ENCODE measurements at regions not wholly inside any gene's neighbourhood (a gene's known extent, or its start where the extent isn't known, plus 50 kb on each side); places are given as distances from the start of the nearest gene placed in this dataset.
"Not testable (repeated sequence)": the region's sequence is repeated elsewhere in the genome, so short reads cannot be mapped to it uniquely, and the experiment has no call there.

- Histone ChIP-seq H3K9me3 (ENCODE audit: insufficient read depth, low read depth, low read length) (no peaks in the 10 kb centered on the region), H3K27ac (ENCODE audit: low read length) (no peak overlapping the region), H3K4me3 (ENCODE audit: low read length) (no peak overlapping the region), H3K4me1 (ENCODE audit: insufficient read depth, low read length) (no peaks in the 10 kb centered on the region), H3K27me3 (ENCODE audit: insufficient read depth, low read length) (no peaks in the 10 kb centered on the region), H3K36me3 (ENCODE audit: insufficient read depth, low read depth, low read length) (no peaks in the 10 kb centered on the region), H3K9ac (ENCODE audit: low read depth, low read length) (no peak overlapping the region)
Observed at GRCh38 chr2:36302911-36303310, 52.7 kb upstream of the CRIM1 start.

GRCh38 chr2:36301843-36302242 is 53.7 kb upstream of the CRIM1 start:
- no peaks in the 10 kb centered on the region for H3K36me3 ChIP-seq (ENCODE audit: insufficient read depth, low read depth, low read length)
- H3K9me3 ChIP-seq (ENCODE audit: insufficient read depth, low read depth, low read length), result no peaks in the 10 kb centered on the region
- no peak overlapping the region for H3K4me3 ChIP-seq (ENCODE audit: low read length)
- H3K4me1 ChIP-seq (ENCODE audit: insufficient read depth, low read length), result peaks cover 1% of the 10 kb centered on the region; the same call in 1 of the 2 replicates
- H3K9ac ChIP-seq (ENCODE audit: low read depth, low read length), result no peak overlapping the region
- H3K27ac ChIP-seq (ENCODE audit: low read length), result no peak overlapping the region
- no peaks in the 10 kb centered on the region for H3K27me3 ChIP-seq (ENCODE audit: insufficient read depth, low read length)

- no peaks in the 10 kb centered on the region for H3K9me3 ChIP-seq (ENCODE audit: insufficient read depth, low read depth, low read length)
- peaks cover 4% of the 10 kb centered on the region; the same call in 1 of the 2 replicates for H3K4me1 ChIP-seq (ENCODE audit: insufficient read depth, low read length)
- no peak overlapping the region for H3K9ac ChIP-seq (ENCODE audit: low read depth, low read length)
- no peak overlapping the region for H3K27ac ChIP-seq (ENCODE audit: low read length)
- no peak overlapping the region for H3K4me3 ChIP-seq (ENCODE audit: low read length)
- H3K36me3 ChIP-seq (ENCODE audit: insufficient read depth, low read depth, low read length), result no peaks in the 10 kb centered on the region
- H3K27me3 ChIP-seq (ENCODE audit: insufficient read depth, low read length), result no peaks in the 10 kb centered on the region
Observed at GRCh38 chr2:36300697-36301096, 54.9 kb upstream of the CRIM1 start.

GRCh38 chr2:36296798-36297197 is 58.8 kb upstream of the CRIM1 start:
- Histone ChIP-seq H3K27ac (ENCODE audit: low read length) (no peak overlapping the region), H3K27me3 (ENCODE audit: insufficient read depth, low read length) (no peaks in the 10 kb centered on the region), H3K36me3 (ENCODE audit: insufficient read depth, low read depth, low read length) (no peaks in the 10 kb centered on the region), H3K4me3 (ENCODE audit: low read length) (no peak overlapping the region), H3K9me3 (ENCODE audit: insufficient read depth, low read depth, low read length) (no peaks in the 10 kb centered on the region), H3K9ac (ENCODE audit: low read depth, low read length) (no peak overlapping the region), H3K4me1 (ENCODE audit: insufficient read depth, low read length) (peaks cover 4% of the 10 kb centered on the region; the same call in 1 of the 2 replicates)

GRCh38 chr2:36294316-36294721 is 61.3 kb upstream of the CRIM1 start:
- H3K4me1 ChIP-seq (ENCODE audit: insufficient read depth, low read length), result peaks cover 4% of the 10 kb centered on the region; the same call in 1 of the 2 replicates
- H3K27ac ChIP-seq (ENCODE audit: low read length), result no peak overlapping the region
- no peaks in the 10 kb centered on the region for H3K27me3 ChIP-seq (ENCODE audit: insufficient read depth, low read length)
- no peak overlapping the region for H3K9ac ChIP-seq (ENCODE audit: low read depth, low read length)
- H3K9me3 ChIP-seq (ENCODE audit: insufficient read depth, low read depth, low read length), result no peaks in the 10 kb centered on the region
- H3K36me3 ChIP-seq (ENCODE audit: insufficient read depth, low read depth, low read length), result no peaks in the 10 kb centered on the region
- H3K4me3 ChIP-seq (ENCODE audit: low read length), result no peak overlapping the region

GRCh38 chr2:36290306-36290856 is 65.2 kb upstream of the CRIM1 start:
- no peaks in the 10 kb centered on the region for H3K36me3 ChIP-seq (ENCODE audit: insufficient read depth, low read depth, low read length)
- no peak overlapping the region for H3K9ac ChIP-seq (ENCODE audit: low read depth, low read length)
- no peak overlapping the region for H3K27ac ChIP-seq (ENCODE audit: low read length)
- no peaks in the 10 kb centered on the region for H3K4me1 ChIP-seq (ENCODE audit: insufficient read depth, low read length)
- no peaks in the 10 kb centered on the region for H3K9me3 ChIP-seq (ENCODE audit: insufficient read depth, low read depth, low read length)
- no peaks in the 10 kb centered on the region for H3K27me3 ChIP-seq (ENCODE audit: insufficient read depth, low read length)
- H3K4me3 ChIP-seq (ENCODE audit: low read length), result no peak overlapping the region

- Histone ChIP-seq H3K9ac (ENCODE audit: low read depth, low read length) (no peak overlapping the region), H3K36me3 (ENCODE audit: insufficient read depth, low read depth, low read length) (no peaks in the 10 kb centered on the region)
Observed at GRCh38 chr2:36289731-36290130, 65.8 kb upstream of the CRIM1 start.

GRCh38 chr2:36287363-36288275 is 68.0 kb upstream of the CRIM1 start:
- no peaks in the 10 kb centered on the region for H3K36me3 ChIP-seq (ENCODE audit: insufficient read depth, low read depth, low read length)
- no peak overlapping the region for H3K9ac ChIP-seq (ENCODE audit: low read depth, low read length)
- H3K9me3 ChIP-seq (ENCODE audit: insufficient read depth, low read depth, low read length), result no peaks in the 10 kb centered on the region
- H3K4me1 ChIP-seq (ENCODE audit: insufficient read depth, low read length), result no peaks in the 10 kb centered on the region
- no peaks in the 10 kb centered on the region for H3K27me3 ChIP-seq (ENCODE audit: insufficient read depth, low read length)
- no peak overlapping the region for H3K4me3 ChIP-seq (ENCODE audit: low read length)
- no peak overlapping the region for H3K27ac ChIP-seq (ENCODE audit: low read length)

More at GRCh38 chr2:36289731-36290130, 65.8 kb upstream of the CRIM1 start:
- no peaks in the 10 kb centered on the region for H3K4me1 ChIP-seq (ENCODE audit: insufficient read depth, low read length)
- H3K27ac ChIP-seq (ENCODE audit: low read length), result no peak overlapping the region
- no peaks in the 10 kb centered on the region for H3K9me3 ChIP-seq (ENCODE audit: insufficient read depth, low read depth, low read length)
- H3K4me3 ChIP-seq (ENCODE audit: low read length), result no peak overlapping the region
- no peaks in the 10 kb centered on the region for H3K27me3 ChIP-seq (ENCODE audit: insufficient read depth, low read length)

GRCh38 chr2:36279506-36279905 is 76.1 kb upstream of the CRIM1 start:
- H3K9me3 ChIP-seq (ENCODE audit: insufficient read depth, low read depth, low read length), result peaks cover 29% of the 10 kb centered on the region
- H3K4me1 ChIP-seq (ENCODE audit: insufficient read depth, low read length); H3K4me3 ChIP-seq (ENCODE audit: low read length): not testable (repeated sequence)

GRCh38 chr2:36277881-36278523 is 77.6 kb upstream of the CRIM1 start:
- no peaks in the 10 kb centered on the region; the same call in 1 of the 2 replicates for H3K36me3 ChIP-seq (ENCODE audit: insufficient read depth, low read depth, low read length)
- peaks cover 29% of the 10 kb centered on the region for H3K9me3 ChIP-seq (ENCODE audit: insufficient read depth, low read depth, low read length)
- H3K4me1 ChIP-seq (ENCODE audit: insufficient read depth, low read length), result no peaks in the 10 kb centered on the region
- no peak overlapping the region for H3K4me3 ChIP-seq (ENCODE audit: low read length)
- no peaks in the 10 kb centered on the region for H3K27me3 ChIP-seq (ENCODE audit: insufficient read depth, low read length)
- H3K27ac ChIP-seq (ENCODE audit: low read length), result no peak overlapping the region
- H3K9ac ChIP-seq (ENCODE audit: low read depth, low read length), result no peak overlapping the region

More at GRCh38 chr2:36279506-36279905, 76.1 kb upstream of the CRIM1 start:
- not testable (repeated sequence) for H3K27me3 ChIP-seq (ENCODE audit: insufficient read depth, low read length); H3K36me3 ChIP-seq (ENCODE audit: insufficient read depth, low read depth, low read length); H3K9ac ChIP-seq (ENCODE audit: low read depth, low read length); H3K27ac ChIP-seq (ENCODE audit: low read length)

- Histone ChIP-seq H3K9me3 (ENCODE audit: insufficient read depth, low read depth, low read length) (peaks cover 28% of the 10 kb centered on the region), H3K9ac (ENCODE audit: low read depth, low read length) (no peak overlapping the region), H3K36me3 (ENCODE audit: insufficient read depth, low read depth, low read length) (no peaks in the 10 kb centered on the region; the same call in 1 of the 2 replicates), H3K27ac (ENCODE audit: low read length) (no peak overlapping the region), H3K4me1 (ENCODE audit: insufficient read depth, low read length) (no peaks in the 10 kb centered on the region; the same call in 1 of the 2 replicates), H3K27me3 (ENCODE audit: insufficient read depth, low read length) (no peaks in the 10 kb centered on the region), H3K4me3 (ENCODE audit: low read length) (no peak overlapping the region)
Observed at GRCh38 chr2:36277146-36277808, 78.3 kb upstream of the CRIM1 start.

Data from iPS-20b (cell line).